Liver (tissue), 8 donors: ENCODE measurements at regions not wholly inside any gene's neighbourhood (a gene's known extent, or its start where the extent isn't known, plus 50 kb on each side); places are given as distances from the start of the nearest gene placed in this dataset.

ENCODE experiments used
- DNase-seq: peaks from one replicate; pipeline ENCODE4 v3.0.0-alpha.2; 2017; ENCODE audit warnings: low spot score
- H3K27ac ChIP-seq, 2 donors: one replicate each; pipeline ENCODE4 v1.7.0; 2013; ENCODE audit warnings: inconsistent platforms in 2 of 2, low read length in 2 of 2, control low read depth in 1 of 2, low read depth in 1 of 2, mild to moderate bottlenecking in 1 of 2
- H3K27me3 ChIP-seq, 4 donors: one replicate each; pipeline versions ENCODE4 v1.6.1 to v1.7.0; 2013; ENCODE audit warnings: low read length in 3 of 4, inconsistent platforms in 1 of 4, mild to moderate bottlenecking in 1 of 4, moderate library complexity in 1 of 4; ENCODE audit not compliant: control insufficient read depth in 4 of 4, insufficient read depth in 4 of 4
- H3K36me3 ChIP-seq, 4 donors: one replicate each; pipeline versions ENCODE4 v1.6.1 to v1.7.0; 2013; ENCODE audit warnings: low read length in 3 of 4, mild to moderate bottlenecking in 3 of 4, low read depth in 1 of 4, moderate library complexity in 1 of 4; ENCODE audit not compliant: control insufficient read depth in 4 of 4, insufficient read depth in 3 of 4
- H3K4me1 ChIP-seq, 4 donors: one replicate each; pipeline versions ENCODE4 v1.6.1 to v1.7.0; 2013; ENCODE audit warnings: low read length in 3 of 4, mild to moderate bottlenecking in 3 of 4, moderate library complexity in 1 of 4; ENCODE audit not compliant: control insufficient read depth in 4 of 4, insufficient read depth in 4 of 4
- H3K4me3 ChIP-seq, 3 donors: one replicate each; pipeline versions ENCODE4 v1.6.1 to v1.7.0; 2013; ENCODE audit warnings: low read length in 3 of 3, control low read depth in 1 of 3, low read depth in 1 of 3, mild to moderate bottlenecking in 1 of 3
- H3K9ac ChIP-seq, 2 donors: one replicate each; pipeline ENCODE4 v1.7.0; 2013; ENCODE audit warnings: low read length in 2 of 2, mild to moderate bottlenecking in 2 of 2, moderate library complexity in 2 of 2, control low read depth in 1 of 2, low read depth in 1 of 2
- H3K9me3 ChIP-seq, 4 donors: one replicate each; pipeline versions ENCODE4 v1.6.1 to v1.7.0; 2013; ENCODE audit warnings: low read length in 3 of 4; ENCODE audit not compliant: control insufficient read depth in 4 of 4
- EGR1 ChIP-seq, 2 donors: IDR thresholded peaks; 2 replicates each; pipeline ENCODE4 v1.6.1; 2016 to 2018; ENCODE audit warnings: antibody characterized with exemption in 2 of 2, low read depth in 2 of 2
- FOXA1 ChIP-seq: IDR thresholded peaks from 2 replicates; pipeline ENCODE4 v1.6.1; 2016; ENCODE audit warnings: antibody characterized with exemption
- FOXA2 ChIP-seq: IDR thresholded peaks from 2 replicates; pipeline ENCODE4 v1.6.1; 2016; ENCODE audit warnings: antibody characterized with exemption
- GABPA ChIP-seq, 2 donors: IDR thresholded peaks in 1 of 2; conservative IDR thresholded peaks in 1 of 2; 2 replicates each; pipeline ENCODE4 v1.6.1; 2016; ENCODE audit warnings: antibody characterized with exemption in 2 of 2, mild to moderate bottlenecking in 1 of 2, moderate library complexity in 1 of 2
- HNF4A ChIP-seq, 2 donors: conservative IDR thresholded peaks; 2 replicates each; pipeline ENCODE4 v1.6.1; 2016; ENCODE audit warnings: antibody characterized with exemption in 2 of 2, mild to moderate bottlenecking in 2 of 2
- JUND ChIP-seq, 2 donors: IDR thresholded peaks; 2 replicates each; pipeline ENCODE4 v1.6.1; 2016; ENCODE audit warnings: antibody characterized with exemption in 2 of 2
- NR2F2 ChIP-seq: IDR thresholded peaks from 2 replicates; pipeline ENCODE4 v1.6.1; 2016; ENCODE audit warnings: antibody characterized with exemption
- RAD21 ChIP-seq, 2 donors: IDR thresholded peaks; 2 replicates each; pipeline ENCODE4 v1.6.1; 2016; ENCODE audit warnings: antibody characterized with exemption in 2 of 2, mild to moderate bottlenecking in 2 of 2
- RXRA ChIP-seq, 2 donors: IDR thresholded peaks; 2 replicates each; pipeline ENCODE4 v1.6.1; 2017 to 2018; ENCODE audit warnings: antibody characterized with exemption in 2 of 2, mild to moderate bottlenecking in 1 of 2
- SP1 ChIP-seq: IDR thresholded peaks from 2 replicates; pipeline ENCODE4 v1.6.1; 2018; ENCODE audit warnings: antibody characterized with exemption, mild to moderate bottlenecking
- TAF1 ChIP-seq: conservative IDR thresholded peaks from 2 replicates; pipeline ENCODE4 v1.6.1; 2016; ENCODE audit warnings: antibody characterized with exemption, mild to moderate bottlenecking
- YY1 ChIP-seq: IDR thresholded peaks from 2 replicates; pipeline ENCODE4 v1.6.1; 2016; ENCODE audit warnings: antibody characterized with exemption, mild to moderate bottlenecking
- WGBS: extraction: QIAGEN DNeasy Blood & Tissue Kit; methylation state at CpG from one replicate; pipeline ENCODE4 v1.1.7; 2013; 5-methylcytosine and 5-hydroxymethylcytosine counted together
- TF ChIP-seq, protein P1 (sequence below): IDR thresholded peaks from 2 replicates; pipeline ENCODE4 v1.6.1; 2016; ENCODE audit warnings: antibody characterized with exemption
- TF ChIP-seq, protein P2 (sequence below): IDR thresholded peaks from 2 replicates; pipeline ENCODE4 v1.6.1; 2016; ENCODE audit warnings: antibody characterized with exemption
- TF ChIP-seq, protein P3 (sequence below): fragments of 150-350 bp; IDR thresholded peaks from 2 replicates; pipeline ENCODE4 v1.5.1; 2017; ENCODE audit warnings: improper control_type of control experiment, low read depth, low read length; ENCODE audit not compliant: missing input control
- TF ChIP-seq, protein P4 (sequence below): IDR thresholded peaks from 2 replicates; pipeline ENCODE4 v1.6.1; 2016; ENCODE audit warnings: antibody characterized with exemption, mild to moderate bottlenecking
- donor health status: healthy.
- donor health status: healthy.
- donor health status: healthy.
- donor health status: healthy.
- donor health status: healthy.

DNA sequence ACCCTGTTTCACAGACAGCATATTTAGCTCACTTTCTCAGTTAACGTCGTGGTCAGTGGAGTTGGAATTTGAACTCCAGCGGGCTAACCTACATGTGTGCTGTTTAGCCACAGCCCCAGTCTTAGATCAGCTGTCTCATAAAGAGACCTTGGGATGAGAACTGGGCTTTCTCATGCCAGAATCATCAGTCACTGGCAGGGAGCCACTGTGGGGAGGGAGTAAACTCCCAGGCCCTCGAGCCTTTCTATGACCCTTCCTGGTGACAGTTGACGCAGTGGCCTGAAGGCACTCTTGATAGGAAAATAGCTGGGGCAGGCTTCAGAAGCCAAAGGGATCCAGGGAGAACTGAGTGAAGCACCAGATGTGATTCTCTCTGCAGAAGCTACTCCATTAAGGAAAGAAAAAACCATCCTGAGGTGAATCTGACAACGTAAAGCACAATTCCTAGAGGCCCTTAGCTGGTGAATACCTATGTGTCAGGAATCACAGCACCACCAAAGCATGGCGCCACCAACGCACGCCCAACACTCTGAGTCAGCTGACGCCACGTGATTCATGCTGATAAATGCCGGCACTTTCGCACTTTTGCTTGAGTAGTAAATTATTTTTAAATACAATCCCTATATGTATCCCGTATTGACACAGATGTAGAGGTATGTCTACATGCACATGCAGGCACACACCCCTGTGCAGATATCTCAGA, 279.6 kb upstream of the TMEM132C start:
- H3K9ac ChIP-seq, result no peak overlapping the region
- no peaks in the 10 kb centered on the region for H3K36me3 ChIP-seq
- peaks cover 0 to 3% (median 1%) of the 10 kb centered on the region in 4 donors for H3K9me3 ChIP-seq
- no peak for DNase-seq
- no peaks in the 10 kb centered on the region for H3K27me3 ChIP-seq
- H3K27ac ChIP-seq, result no peak overlapping the region
- H3K4me1 ChIP-seq, result no peaks in the 10 kb centered on the region
- no peak overlapping the region for H3K4me3 ChIP-seq
- 69% methylated on average over 14 of the region's 14 CpGs for WGBS
- TF ChIP-seq JUND (IDR thresholded peaks at IDR 0.05) (no peak), RXRA (IDR thresholded peaks at IDR 0.05) (no peak), GABPA (IDR thresholded peaks at IDR 0.05 in 1 of 2, conservative IDR thresholded peaks at IDR 0.05 in 1 of 2) (no peak), RAD21 (IDR thresholded peaks at IDR 0.05) (no peak), NR2F2 (no peak), YY1 (no peak), EGR1 (IDR thresholded peaks at IDR 0.05; ENCODE audit: low read depth in 2 of 2) (no peak), FOXA2 (no peak), TAF1 (no peak), HNF4A (conservative IDR thresholded peaks at IDR 0.05) (no peak), FOXA1 (no peak), SP1 (no peak)
- TF ChIP-seq, protein P1, sequence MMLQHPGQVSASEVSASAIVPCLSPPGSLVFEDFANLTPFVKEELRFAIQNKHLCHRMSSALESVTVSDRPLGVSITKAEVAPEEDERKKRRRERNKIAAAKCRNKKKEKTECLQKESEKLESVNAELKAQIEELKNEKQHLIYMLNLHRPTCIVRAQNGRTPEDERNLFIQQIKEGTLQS, result no peak
- TF ChIP-seq, protein P2, sequence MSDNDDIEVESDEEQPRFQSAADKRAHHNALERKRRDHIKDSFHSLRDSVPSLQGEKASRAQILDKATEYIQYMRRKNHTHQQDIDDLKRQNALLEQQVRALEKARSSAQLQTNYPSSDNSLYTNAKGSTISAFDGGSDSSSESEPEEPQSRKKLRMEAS, result no peak
- TF ChIP-seq, protein P3, sequence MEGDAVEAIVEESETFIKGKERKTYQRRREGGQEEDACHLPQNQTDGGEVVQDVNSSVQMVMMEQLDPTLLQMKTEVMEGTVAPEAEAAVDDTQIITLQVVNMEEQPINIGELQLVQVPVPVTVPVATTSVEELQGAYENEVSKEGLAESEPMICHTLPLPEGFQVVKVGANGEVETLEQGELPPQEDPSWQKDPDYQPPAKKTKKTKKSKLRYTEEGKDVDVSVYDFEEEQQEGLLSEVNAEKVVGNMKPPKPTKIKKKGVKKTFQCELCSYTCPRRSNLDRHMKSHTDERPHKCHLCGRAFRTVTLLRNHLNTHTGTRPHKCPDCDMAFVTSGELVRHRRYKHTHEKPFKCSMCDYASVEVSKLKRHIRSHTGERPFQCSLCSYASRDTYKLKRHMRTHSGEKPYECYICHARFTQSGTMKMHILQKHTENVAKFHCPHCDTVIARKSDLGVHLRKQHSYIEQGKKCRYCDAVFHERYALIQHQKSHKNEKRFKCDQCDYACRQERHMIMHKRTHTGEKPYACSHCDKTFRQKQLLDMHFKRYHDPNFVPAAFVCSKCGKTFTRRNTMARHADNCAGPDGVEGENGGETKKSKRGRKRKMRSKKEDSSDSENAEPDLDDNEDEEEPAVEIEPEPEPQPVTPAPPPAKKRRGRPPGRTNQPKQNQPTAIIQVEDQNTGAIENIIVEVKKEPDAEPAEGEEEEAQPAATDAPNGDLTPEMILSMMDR, result no peak
- TF ChIP-seq, protein P4, sequence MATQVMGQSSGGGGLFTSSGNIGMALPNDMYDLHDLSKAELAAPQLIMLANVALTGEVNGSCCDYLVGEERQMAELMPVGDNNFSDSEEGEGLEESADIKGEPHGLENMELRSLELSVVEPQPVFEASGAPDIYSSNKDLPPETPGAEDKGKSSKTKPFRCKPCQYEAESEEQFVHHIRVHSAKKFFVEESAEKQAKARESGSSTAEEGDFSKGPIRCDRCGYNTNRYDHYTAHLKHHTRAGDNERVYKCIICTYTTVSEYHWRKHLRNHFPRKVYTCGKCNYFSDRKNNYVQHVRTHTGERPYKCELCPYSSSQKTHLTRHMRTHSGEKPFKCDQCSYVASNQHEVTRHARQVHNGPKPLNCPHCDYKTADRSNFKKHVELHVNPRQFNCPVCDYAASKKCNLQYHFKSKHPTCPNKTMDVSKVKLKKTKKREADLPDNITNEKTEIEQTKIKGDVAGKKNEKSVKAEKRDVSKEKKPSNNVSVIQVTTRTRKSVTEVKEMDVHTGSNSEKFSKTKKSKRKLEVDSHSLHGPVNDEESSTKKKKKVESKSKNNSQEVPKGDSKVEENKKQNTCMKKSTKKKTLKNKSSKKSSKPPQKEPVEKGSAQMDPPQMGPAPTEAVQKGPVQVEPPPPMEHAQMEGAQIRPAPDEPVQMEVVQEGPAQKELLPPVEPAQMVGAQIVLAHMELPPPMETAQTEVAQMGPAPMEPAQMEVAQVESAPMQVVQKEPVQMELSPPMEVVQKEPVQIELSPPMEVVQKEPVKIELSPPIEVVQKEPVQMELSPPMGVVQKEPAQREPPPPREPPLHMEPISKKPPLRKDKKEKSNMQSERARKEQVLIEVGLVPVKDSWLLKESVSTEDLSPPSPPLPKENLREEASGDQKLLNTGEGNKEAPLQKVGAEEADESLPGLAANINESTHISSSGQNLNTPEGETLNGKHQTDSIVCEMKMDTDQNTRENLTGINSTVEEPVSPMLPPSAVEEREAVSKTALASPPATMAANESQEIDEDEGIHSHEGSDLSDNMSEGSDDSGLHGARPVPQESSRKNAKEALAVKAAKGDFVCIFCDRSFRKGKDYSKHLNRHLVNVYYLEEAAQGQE, result no peak

DNA sequence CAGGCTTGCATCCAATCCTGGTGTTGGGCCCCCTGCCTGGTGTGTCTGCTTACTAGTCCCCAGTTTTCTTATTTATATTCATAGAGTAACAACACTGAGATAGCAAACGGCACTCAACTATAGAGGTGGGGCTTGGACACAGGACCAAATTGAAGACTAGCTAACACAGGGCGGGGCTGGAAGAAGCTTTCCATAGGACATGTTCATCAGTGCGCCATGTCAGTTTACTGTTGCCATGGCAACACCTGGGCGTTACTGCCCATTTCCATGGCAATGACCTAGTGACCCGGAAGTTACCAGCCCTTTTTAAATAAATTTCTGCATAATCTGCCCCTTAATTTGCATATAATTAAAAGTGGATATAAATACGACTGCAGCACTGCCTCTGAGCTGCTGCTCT, 275.5 kb upstream of the TMEM132C start:
- H3K9me3 ChIP-seq, result peaks cover 0 to 4% (median 1%) of the 10 kb centered on the region in 4 donors
- WGBS, result 77% methylated on average over 6 of the region's 6 CpGs
- TF ChIP-seq RXRA (IDR thresholded peaks at IDR 0.05) (no peak), TAF1 (no peak), HNF4A (conservative IDR thresholded peaks at IDR 0.05) (no peak), YY1 (no peak)
- TF ChIP-seq, protein P3, result no peak
- TF ChIP-seq, protein P1, result no peak
- TF ChIP-seq, protein P2, result no peak
- no peaks in the 10 kb centered on the region for H3K36me3 ChIP-seq
- no peak for DNase-seq
- no peak overlapping the region for H3K9ac ChIP-seq
- H3K27me3 ChIP-seq, result peaks cover 0 to 2% (median 0%) of the 10 kb centered on the region in 4 donors
- no peaks in the 10 kb centered on the region for H3K4me1 ChIP-seq
- H3K4me3 ChIP-seq, result no peak overlapping the region
- no peak overlapping the region for H3K27ac ChIP-seq
